ENCODE measurements at regions not wholly inside any gene's neighbourhood (a gene's known extent, or its start where the extent isn't known, plus 50 kb on each side); places are given as distances from the start of the nearest gene placed in this dataset.

DNA sequence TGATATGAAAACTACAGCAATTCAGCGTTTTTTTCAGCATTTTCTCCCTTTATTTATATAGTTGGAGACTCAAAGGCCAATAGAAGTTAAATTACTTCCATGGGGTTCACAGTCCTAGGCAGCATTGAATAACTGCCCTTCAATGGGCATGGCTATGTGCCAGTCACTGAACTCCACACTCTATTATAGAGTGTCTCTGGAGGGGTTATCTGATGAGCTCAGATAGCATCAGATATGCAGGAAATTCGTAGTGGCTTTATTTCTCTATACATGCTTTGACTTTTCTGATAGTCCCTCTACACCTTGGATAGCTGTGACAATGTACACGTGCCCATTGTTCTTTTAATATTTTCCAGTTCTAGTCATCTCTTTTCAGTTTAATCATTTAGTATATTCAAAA, 396.9 kb upstream of the CBLB start:
- peaks cover 2% of the 10 kb centered on the region for H3K36me3 Mint-ChIP-seq (ENCODE audit: low read depth)
- H3K4me3 Mint-ChIP-seq (ENCODE audit: unreplicated experiment) = no peak overlapping the region
- no peak overlapping the region for H3K27ac Mint-ChIP-seq (ENCODE audit: unreplicated experiment)
- H3K27me3 Mint-ChIP-seq (ENCODE audit: low read depth) = no peaks in the 10 kb centered on the region
- peaks cover 11% of the 10 kb centered on the region for H3K4me1 Mint-ChIP-seq (ENCODE audit: low read depth)
- TF ChIP-seq CTCF (IDR thresholded peaks at IDR 0.05) = no peak
- no peaks in the 10 kb centered on the region for H3K9me3 Mint-ChIP-seq (ENCODE audit: low read depth)
- no peak for DNase-seq (ENCODE audit: low spot score)

- H3K4me3 Mint-ChIP-seq (ENCODE audit: unreplicated experiment) = no peak overlapping the region
- no peak for DNase-seq (ENCODE audit: low spot score)
- no peak overlapping the region for H3K27ac Mint-ChIP-seq (ENCODE audit: unreplicated experiment)
- peaks cover 2% of the 10 kb centered on the region for H3K9me3 Mint-ChIP-seq (ENCODE audit: low read depth)
- no peaks in the 10 kb centered on the region for H3K4me1 Mint-ChIP-seq (ENCODE audit: low read depth)
- peaks cover 2% of the 10 kb centered on the region for H3K36me3 Mint-ChIP-seq (ENCODE audit: low read depth)
- no peak for TF ChIP-seq CTCF (IDR thresholded peaks at IDR 0.05)
- no peaks in the 10 kb centered on the region for H3K27me3 Mint-ChIP-seq (ENCODE audit: low read depth)
Measured at GRCh38 chr3:106268696-106269095, 399.9 kb upstream of the CBLB start.

- no peak for DNase-seq (ENCODE audit: low spot score)
- Mint-ChIP-seq H3K9me3 (ENCODE audit: low read depth) (peaks cover 2% of the 10 kb centered on the region), H3K4me1 (ENCODE audit: low read depth) (no peaks in the 10 kb centered on the region), H3K36me3 (ENCODE audit: low read depth) (peaks cover 2% of the 10 kb centered on the region), H3K27me3 (ENCODE audit: low read depth) (no peaks in the 10 kb centered on the region), H3K27ac (ENCODE audit: unreplicated experiment) (no peak overlapping the region), H3K4me3 (ENCODE audit: unreplicated experiment) (no peak overlapping the region)
- TF ChIP-seq CTCF (IDR thresholded peaks at IDR 0.05) = no peak
Measured at GRCh38 chr3:106272302-106272701, 403.5 kb upstream of the CBLB start.

GRCh38 chr3:106275592-106275991, 406.8 kb upstream of the CBLB start:
- TF ChIP-seq CTCF (IDR thresholded peaks at IDR 0.05) = no peak
- Mint-ChIP-seq H3K9me3 (ENCODE audit: low read depth) (peaks cover 2% of the 10 kb centered on the region), H3K27ac (ENCODE audit: unreplicated experiment) (no peak overlapping the region), H3K4me1 (ENCODE audit: low read depth) (no peaks in the 10 kb centered on the region), H3K36me3 (ENCODE audit: low read depth) (no peaks in the 10 kb centered on the region), H3K4me3 (ENCODE audit: unreplicated experiment) (no peak overlapping the region), H3K27me3 (ENCODE audit: low read depth) (no peaks in the 10 kb centered on the region)
- DNase-seq (ENCODE audit: low spot score) = no peak

GRCh38 chr3:106276151-106276550, 407.3 kb upstream of the CBLB start:
- no peak for TF ChIP-seq CTCF (IDR thresholded peaks at IDR 0.05)
- no peak overlapping the region for H3K4me3 Mint-ChIP-seq (ENCODE audit: unreplicated experiment)
- peaks cover 2% of the 10 kb centered on the region for H3K9me3 Mint-ChIP-seq (ENCODE audit: low read depth)
- H3K27ac Mint-ChIP-seq (ENCODE audit: unreplicated experiment) = no peak overlapping the region
- no peaks in the 10 kb centered on the region for H3K27me3 Mint-ChIP-seq (ENCODE audit: low read depth)
- DNase-seq (ENCODE audit: low spot score) = no peak
- peaks cover 2% of the 10 kb centered on the region for H3K4me1 Mint-ChIP-seq (ENCODE audit: low read depth)
- no peaks in the 10 kb centered on the region for H3K36me3 Mint-ChIP-seq (ENCODE audit: low read depth)

All from chondrocyte (in vitro differentiated cells).